ENCODE measurements at regions not wholly inside any gene's neighbourhood (a gene's known extent, or its start where the extent isn't known, plus 50 kb on each side); places are given as distances from the start of the nearest gene placed in this dataset.

GRCh38 chr2:194706179-194706578 is 950.8 kb upstream of the SLC39A10 start:
- H3K4me3 ChIP-seq (ENCODE audit: low read depth, low read length): no peak overlapping the region
- TF ChIP-seq CTCF (conservative IDR thresholded peaks at IDR 0.05; ENCODE audit: low read depth, low read length): no peak
- DNase-seq (ENCODE audit: low read depth): no peak

GRCh38 chr2:194705398-194705797 is 951.6 kb upstream of the SLC39A10 start:
- H3K4me3 ChIP-seq (ENCODE audit: low read depth, low read length): no peak overlapping the region
- no peak for DNase-seq (ENCODE audit: low read depth)
- TF ChIP-seq CTCF (conservative IDR thresholded peaks at IDR 0.05; ENCODE audit: low read depth, low read length): no peak

- H3K4me3 ChIP-seq (ENCODE audit: low read depth, low read length): no peak overlapping the region
- no peak for TF ChIP-seq CTCF (conservative IDR thresholded peaks at IDR 0.05; ENCODE audit: low read depth, low read length)
- DNase-seq (ENCODE audit: low read depth): no peak
These were observed 956.3 kb upstream of the SLC39A10 start for GRCh38 chr2:194700726-194701125.

GRCh38 chr2:194700116-194700515 is 956.9 kb upstream of the SLC39A10 start:
- DNase-seq (ENCODE audit: low read depth): no peak
- H3K4me3 ChIP-seq (ENCODE audit: low read depth, low read length): no peak overlapping the region
- TF ChIP-seq CTCF (conservative IDR thresholded peaks at IDR 0.05; ENCODE audit: low read depth, low read length): no peak

GRCh38 chr2:194698012-194698411 is 959.0 kb upstream of the SLC39A10 start:
- no peak for DNase-seq (ENCODE audit: low read depth)
- no peak for TF ChIP-seq CTCF (conservative IDR thresholded peaks at IDR 0.05; ENCODE audit: low read depth, low read length)

GRCh38 chr2:194697439-194697838 is 959.6 kb upstream of the SLC39A10 start:
- no peak overlapping the region for H3K4me3 ChIP-seq (ENCODE audit: low read depth, low read length)
- no peak for DNase-seq (ENCODE audit: low read depth)
- TF ChIP-seq CTCF (conservative IDR thresholded peaks at IDR 0.05; ENCODE audit: low read depth, low read length): no peak

More at GRCh38 chr2:194698012-194698411, 959.0 kb upstream of the SLC39A10 start:
- no peak overlapping the region for H3K4me3 ChIP-seq (ENCODE audit: low read depth, low read length)

GRCh38 chr2:194696690-194697089 is 960.3 kb upstream of the SLC39A10 start:
- TF ChIP-seq CTCF (conservative IDR thresholded peaks at IDR 0.05; ENCODE audit: low read depth, low read length): no peak
- DNase-seq (ENCODE audit: low read depth): no peak

More at GRCh38 chr2:194696690-194697089, 960.3 kb upstream of the SLC39A10 start:
- H3K4me3 ChIP-seq (ENCODE audit: low read depth, low read length): no peak overlapping the region
